HG02981 (cell line): ENCODE measurements at regions not wholly inside any gene's neighbourhood (a gene's known extent, or its start where the extent isn't known, plus 50 kb on each side); places are given as distances from the start of the nearest gene placed in this dataset.

Experiments
- ATAC-seq: cut with Tn5 transposase; IDR thresholded peaks from one replicate; pipeline ENCODE4 v1.9.1; 2021; ENCODE audit warnings: mild to moderate bottlenecking, moderate library complexity; ENCODE audit not compliant: unreplicated experiment

DNA sequence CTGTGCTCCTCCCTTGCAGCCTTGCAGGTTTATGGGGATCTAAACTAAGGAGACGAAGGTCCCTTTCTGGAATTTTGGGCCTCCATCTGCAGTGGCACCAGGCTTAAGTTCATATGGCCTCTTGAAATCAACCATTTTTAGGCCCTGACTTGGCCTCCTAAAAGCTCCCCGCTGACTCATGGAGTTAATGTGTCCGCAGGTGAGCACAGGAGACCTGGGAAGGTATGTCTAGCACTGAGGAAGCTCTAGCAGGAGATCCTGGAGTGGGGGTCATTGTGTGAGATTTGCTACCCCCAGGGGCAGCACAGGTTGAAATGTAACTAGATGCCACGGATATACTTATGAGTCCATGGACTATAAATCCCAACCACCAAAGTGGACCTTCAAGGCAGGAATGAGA, 95.9 kb upstream of the CELF4 start:
- no peak for ATAC-seq

DNA sequence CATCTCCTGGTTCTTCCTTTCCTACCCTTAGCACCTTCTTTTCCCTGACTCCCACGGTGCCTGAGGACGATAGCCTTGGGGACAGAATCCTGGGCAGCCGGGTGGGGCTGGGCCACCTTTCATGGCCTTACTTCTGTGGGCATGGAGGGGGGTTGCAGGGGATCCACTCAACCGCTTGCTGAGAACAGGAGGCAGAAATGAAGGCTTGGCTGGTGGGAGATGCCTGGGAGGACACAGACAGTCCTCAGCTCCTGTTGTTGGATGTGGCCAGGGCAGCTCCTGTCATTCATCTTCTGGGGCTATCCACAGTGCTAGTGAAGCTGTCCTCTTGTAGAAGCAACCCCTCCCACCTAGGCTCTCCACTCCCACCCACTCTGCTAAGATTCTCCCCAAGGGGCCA, 95.5 kb upstream of the CELF4 start:
- ATAC-seq = no peak

DNA sequence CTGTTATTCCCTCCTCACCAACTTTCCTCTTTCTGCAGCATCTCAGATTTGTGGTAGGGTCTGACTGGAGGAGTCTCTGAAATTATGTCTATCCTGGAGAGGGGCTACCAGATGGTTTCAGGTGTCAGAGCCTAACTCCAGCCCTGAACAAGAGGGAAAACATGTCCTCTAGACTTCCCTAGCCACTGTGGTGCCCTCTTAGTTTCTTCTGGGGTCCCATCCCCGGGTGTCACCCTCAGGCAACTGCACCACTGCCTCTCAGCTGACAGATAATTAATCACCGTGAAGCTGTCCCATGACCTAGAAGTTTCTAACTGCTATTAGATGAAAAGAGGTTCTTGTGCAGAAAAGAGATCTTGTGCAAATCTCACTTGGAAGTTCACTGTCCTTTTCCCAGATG, 95.1 kb upstream of the CELF4 start:
- no peak for ATAC-seq

DNA sequence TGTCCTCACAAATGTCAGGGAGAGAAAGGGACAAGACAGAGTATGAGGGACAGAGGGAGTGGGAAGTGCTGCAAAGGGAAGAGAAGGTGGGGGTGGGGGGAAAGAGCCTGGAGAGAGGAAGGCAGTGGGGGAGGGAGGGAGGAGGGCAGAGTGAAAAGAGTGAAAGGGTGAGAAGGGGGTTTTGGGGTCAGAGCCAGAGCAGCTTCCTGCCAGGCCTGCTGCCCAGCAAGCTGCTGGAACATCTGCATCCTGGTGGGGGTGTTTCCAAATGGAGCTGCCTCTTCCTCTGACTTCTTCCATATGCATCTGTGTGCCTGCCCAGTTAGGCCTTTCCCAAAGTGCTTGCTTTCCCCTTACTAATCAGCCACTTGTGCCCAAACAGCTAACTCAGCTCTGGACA, 94.3 kb upstream of the CELF4 start:
- ATAC-seq = no peak

DNA sequence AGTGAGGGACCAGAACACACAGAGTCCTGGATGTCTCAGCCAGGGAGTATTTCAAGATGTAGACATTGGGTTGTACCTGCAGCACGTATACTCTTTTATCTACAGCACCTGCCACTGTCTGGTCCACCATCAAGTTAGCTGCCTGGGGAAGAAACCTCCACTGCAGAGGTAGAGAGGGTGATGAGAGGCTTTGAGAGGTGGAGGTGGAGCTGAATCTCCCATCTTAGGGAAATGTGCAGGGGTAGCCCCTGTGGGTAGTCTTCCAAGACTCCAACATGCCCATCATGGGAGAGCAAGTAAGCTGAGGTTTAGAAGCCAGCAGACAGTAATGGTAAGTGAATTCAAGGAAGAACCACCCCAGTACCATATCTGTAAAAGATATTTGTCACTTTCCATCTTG, 93.3 kb upstream of the CELF4 start:
- no peak for ATAC-seq

DNA sequence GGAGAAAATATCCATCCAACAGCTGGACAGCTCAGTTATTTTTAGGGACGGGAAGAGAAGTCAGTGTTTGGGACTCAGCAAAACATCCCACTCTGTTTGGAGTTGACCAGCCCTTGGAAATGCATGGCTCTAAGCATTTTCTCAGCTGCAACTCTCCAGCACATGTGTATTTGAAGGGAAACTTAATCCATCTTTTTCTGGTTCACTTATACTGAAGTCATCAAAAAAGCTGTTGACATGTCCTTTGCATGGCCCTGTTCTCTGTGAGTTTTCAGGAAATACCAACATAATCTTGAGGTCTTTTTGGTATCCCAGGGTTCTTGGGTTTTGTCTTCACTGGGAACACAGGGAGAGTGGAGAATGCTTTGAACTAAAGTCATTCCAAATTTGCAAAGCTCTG, 91.9 kb upstream of the CELF4 start:
- ATAC-seq = no peak

DNA sequence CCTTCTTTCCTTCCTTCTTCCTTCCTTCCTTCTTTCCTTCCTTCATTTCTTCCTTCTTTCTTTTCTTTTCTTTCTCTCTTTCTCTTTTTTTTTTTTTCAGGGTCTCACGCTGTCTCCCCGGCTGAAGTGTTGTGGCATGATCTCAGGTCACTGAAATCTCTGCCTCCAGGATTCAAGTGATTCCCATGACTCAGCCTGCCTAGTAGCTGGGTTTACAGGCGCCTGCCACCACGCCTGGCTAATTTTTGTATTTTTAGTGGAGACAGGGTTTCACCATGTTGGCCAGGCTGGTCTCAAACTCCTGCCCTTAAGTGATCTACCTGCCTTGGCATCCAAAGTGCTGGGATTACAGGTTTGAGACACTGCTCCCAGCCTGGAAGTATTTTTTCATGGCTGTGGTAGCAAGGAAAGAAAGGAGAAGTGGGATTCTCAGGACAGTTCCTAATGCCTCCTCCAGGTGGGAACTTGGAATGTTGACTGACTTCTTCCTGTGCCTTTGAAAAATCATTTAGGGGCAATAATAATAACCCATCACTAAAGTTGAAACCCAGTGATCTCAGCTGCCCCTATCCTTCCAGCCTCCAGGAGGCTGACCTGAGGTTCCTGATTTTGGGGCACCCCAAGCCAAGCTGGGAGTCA, 89.3 kb upstream of the CELF4 start:
- no peak for ATAC-seq

DNA sequence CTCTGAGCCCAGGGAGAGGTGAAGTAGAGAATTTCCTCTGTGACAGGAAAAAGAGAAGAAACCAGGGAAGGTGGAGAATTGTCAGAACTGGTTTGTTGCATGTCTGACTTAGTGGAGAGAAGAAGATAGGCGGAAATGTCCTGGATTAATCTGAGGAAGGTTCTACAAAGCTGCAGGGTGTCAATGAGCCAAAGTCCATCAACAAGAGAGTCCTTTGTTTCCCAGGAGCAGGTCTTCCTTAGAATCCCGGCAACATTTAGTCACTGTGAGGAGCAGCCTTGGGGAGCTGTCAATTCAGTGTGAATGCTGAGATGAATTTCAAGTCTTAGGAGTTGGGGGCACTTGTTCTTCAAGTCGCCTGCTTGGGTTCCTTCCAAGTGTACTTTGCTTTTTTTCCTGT, 88.4 kb upstream of the CELF4 start:
- no peak for ATAC-seq

DNA sequence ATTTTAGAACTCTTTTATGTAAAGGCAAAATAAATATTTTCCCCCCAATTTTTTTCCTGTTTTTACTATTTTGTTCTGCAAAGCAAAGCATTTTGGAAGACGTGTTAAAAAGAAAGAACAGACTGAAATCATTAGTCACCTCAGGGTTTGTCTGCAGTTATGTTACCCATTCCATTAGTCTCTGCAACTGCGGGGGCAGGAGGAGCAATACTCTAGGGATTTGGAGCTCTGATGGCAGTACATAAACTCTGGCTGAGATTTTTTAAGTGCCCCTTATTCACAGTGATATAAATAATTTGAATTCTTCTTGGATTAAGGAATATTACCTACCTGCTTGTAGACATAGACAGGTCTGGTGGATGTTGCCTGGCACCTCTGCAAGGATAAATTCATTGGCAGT, 88.0 kb upstream of the CELF4 start:
- no peak for ATAC-seq

DNA sequence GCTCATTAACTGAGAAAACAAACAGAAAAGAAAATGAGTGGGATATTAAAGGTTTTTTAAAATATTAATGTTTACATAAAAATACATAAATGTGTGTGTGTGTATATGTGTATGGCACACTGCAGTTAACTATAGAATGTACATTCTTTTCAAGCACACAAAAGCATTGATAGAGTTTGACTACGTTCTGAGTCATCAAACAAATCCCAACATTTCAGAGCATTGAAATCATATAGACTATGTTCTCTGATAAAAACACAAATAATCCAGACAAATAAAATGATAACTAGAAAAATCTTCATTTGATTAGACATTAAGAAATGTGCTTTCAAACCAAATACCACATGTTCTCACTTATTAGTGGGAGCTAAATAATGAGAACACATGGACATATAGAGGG, 84.3 kb upstream of the CELF4 start:
- ATAC-seq = no peak

DNA sequence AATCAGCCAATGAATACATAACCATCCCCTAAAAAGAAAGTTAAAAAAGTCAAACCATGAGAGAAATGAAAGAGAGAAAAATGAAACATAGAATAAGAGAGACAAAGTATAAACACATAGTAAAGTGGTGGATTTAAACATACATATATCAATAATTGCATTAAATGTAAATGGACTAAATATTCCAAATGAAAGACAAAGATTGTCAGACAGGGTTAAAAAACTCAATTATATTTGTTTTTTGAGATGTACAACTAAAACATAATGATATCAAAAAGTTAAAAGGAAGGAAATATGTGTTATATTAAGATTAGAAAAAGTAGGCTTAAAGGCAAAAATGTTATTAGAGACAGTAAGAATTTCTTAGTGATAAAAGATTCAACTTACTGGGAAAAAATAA, 83.8 kb upstream of the CELF4 start:
- no peak for ATAC-seq

DNA sequence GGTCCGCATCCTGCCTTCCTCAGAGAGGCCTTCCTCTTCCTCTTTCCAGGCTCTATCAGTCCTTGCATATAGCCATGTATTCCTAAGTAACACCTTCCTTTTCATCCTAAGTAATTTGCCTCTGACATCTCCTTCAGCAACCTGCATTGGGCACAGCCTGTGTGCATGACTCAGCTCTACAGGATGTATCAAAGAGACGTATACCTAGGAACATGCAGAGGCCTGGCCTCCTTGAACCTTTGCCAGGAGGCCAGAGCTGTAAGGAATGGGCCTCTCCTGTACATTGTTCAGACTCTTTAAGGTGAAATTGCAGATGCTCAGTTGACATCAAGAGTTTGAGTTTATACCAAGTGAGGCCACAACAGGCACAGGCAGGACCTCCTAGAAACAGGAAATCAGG, 76.0 kb upstream of the CELF4 start:
- no peak for ATAC-seq

DNA sequence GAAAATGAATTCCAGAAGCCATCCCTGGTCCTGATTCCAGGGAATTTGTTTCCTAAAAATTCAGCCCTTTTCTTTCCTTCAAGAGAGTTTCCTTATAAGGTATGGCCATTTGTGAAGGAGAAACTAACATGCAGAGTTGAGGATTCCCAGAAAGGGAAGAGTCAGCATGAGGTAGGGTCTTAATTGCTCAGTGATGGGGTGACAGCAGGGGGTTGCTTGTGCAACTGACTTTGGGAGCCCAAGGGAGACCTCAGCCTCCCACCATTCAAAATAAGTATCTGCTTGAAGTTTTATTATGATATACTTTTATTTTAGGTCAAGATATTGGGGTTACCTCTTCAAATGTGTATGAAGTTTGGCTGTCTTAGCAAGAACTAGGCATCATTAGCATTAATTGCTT, 74.9 kb upstream of the CELF4 start:
- ATAC-seq = no peak

DNA sequence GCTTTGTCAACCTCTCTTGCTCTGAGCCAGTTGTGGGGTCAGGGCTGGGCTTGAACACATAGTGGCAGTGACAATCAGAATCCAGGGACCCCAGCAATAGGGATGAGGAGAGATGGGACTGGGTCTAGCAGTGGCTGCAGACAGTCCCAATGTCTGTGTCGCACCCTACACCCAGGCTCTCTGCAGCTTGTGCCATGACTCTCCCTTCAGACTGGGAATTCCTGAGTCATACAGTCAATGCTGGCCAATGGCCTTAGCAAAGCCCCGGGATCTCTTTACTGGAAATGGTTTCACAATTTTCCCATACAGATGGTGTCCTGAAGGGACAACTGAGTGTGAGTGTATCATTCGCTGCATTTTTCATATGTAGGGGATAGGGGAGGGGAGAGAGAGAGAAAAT, 74.2 kb upstream of the CELF4 start:
- ATAC-seq = no peak

DNA sequence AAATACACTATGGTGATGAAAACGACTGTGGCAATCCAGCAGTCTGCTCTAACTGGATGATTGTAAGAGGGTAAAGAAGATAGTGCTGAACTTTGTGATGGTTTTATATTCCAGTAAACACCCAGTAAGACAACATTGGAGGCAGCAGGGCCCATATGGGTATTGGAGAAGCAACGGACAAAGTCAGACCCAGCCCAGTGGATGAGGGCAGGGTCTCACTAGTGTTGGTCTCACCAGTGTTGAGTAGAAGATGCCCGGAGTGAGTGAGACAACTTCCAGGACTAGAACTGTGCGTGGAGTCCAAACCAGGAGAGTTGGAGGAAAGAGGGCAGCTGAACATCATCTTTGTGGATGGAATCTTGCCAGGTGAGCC, 71.9 kb upstream of the CELF4 start:
- ATAC-seq = no peak

DNA sequence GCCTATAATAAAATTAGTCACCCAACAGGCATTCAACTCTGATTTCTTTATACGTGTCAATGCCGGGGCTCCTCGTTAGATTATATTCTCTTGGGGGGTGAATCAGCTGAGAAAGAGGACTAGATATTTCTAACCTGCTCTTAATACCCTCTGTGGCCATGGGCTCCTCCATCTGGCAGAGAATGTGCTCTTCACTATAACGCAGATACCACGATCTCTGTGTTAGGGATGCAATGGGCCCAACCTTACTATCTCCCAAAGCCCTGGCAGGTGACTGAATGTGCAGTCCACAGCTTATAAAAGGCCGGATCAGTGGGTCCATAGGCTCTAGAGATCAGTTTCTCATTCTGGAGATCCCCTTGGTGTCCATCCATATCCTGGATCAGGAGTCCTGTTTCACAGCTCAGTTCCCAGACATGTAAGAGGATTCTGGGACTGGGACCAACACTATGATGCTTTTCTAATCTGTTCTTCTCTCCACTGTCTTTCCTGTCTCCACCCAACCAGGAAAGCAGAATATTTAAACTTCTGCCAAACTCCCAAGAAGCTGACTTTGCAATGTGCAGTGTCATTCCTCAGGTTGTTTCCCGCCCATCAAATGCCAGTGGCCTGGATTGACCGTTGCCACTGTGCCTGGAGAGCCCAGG, 71.4 kb upstream of the CELF4 start:
- ATAC-seq = no peak

DNA sequence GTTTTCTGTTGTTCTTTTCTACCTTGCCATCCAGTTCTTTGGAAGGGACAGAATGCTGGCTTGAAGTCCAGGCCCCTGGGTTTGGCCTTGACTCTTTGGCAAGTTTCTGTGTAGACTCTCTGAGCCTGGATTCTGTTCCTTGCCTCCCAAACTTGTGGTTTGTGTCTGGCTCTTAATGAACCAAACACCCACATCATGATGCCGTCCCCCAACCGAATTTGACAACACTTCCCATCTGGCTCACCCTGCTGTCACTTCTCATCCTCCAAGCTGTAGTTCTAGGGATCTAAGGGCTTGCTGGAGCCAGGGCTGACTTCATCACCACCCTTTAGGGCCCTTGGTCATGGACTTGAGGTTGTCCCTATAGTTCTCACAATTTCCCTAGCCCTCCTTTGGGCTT, 68.9 kb upstream of the CELF4 start:
- ATAC-seq = no peak

DNA sequence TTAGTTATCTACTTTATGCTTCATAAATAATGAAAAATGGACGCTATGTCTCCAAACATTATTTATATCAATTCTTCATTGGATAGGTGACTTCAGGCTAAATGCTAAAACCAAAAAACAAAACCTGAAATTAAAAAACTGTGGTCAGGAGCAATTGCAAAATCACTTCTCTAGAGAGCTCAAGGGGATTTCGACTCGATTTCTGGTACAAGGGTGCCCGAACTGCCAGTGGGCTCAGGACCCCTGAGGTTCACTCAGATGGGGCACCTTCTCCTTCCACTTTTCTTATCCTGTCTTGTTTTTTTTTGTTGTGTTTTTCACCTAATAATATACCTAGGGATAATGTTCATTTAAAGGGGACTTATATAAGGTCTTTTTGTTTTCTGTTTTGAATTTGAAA, 65.8 kb upstream of the CELF4 start:
- no peak for ATAC-seq

DNA sequence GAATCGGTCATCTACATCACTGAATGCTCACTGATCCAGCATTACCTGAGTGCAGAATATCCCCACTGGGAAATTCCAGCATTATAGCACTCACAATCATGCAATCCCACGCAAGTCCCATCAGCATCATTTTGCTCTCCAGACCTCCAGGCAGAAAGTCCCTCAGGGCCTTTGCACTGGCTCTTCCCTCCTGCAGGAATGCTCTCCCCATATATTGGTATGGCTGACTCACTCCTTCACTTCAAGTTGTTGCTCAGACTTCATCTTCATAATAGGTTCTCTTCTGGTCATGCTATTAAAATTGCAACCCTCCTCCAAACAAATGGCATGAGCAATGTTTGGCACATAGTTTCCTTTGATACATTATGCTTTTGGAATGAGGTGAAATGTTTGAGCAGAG, 64.7 kb upstream of the CELF4 start:
- no peak for ATAC-seq

DNA sequence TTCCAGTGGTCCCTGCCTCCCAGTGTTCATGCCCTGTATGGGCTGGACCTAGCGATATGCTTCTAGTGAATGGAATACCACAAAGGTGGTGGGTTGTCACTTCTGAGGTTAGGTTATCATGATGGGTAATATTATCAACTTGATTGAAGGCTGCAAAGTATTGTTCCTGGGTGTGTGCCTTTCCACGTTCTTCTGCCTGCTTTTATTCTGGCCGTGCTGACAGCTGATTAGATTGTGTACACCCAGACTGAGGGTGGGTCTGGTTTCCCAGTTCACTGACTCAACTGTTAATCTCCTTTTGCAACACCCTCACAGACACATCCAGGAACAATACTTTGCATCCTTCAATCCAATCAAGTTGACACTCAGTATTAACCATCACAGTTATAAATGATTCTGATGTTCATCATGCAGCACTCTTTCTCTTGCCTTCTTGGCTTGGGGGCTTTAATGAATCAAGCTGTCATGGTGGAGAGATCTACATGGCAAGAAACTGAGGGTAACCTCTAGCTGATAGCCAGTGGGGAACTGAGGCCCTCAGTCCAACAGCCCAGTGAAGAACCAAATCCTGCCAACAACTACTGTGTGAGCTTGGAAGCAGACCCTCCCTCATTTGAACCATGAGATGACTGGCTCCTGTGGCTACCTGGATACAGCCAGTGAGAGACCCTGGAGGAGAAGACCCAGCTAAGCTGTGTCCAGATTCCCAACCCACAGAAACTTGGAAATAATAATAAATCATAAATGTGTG, 63.0 kb upstream of the CELF4 start:
- ATAC-seq = no peak

DNA sequence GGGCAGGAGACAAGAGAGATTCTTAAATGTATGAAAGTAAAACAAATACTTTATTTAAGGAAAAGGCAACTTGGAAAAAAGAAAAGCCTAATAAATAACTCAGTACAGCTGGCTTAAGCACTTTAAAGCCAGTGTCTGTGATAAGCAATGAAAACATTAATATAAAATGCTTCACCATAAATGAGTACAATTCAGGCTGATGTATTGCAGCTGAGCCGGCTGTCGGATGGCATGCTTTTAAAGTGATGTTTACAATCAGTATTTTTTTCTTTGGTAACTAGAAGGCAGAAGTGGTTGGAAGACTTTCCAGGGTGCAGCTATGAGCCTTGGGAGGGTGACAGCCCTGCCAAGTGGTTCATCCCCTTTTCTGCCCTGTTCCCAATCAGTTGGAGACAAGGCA, 58.7 kb upstream of the CELF4 start:
- no peak for ATAC-seq

DNA sequence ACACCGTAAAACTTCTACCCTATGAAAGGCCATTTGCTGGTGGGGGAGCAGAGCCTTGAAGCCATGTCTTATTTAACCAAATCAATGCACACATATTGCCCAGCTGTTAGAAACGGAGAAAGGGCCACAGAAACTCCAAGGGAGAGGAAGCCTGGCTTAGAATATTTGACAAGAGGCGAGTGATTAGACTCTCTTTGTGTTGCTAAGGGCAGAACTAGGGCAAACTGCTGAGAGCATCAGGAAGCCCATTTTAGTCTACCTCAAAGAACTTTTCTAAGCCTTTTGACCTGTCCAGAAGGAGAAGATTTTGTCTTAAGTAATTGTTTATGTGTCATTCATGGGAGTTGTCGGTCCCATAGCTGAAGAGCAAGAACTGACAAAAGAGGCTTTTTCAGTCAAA, 54.4 kb upstream of the CELF4 start:
- no peak for ATAC-seq

DNA sequence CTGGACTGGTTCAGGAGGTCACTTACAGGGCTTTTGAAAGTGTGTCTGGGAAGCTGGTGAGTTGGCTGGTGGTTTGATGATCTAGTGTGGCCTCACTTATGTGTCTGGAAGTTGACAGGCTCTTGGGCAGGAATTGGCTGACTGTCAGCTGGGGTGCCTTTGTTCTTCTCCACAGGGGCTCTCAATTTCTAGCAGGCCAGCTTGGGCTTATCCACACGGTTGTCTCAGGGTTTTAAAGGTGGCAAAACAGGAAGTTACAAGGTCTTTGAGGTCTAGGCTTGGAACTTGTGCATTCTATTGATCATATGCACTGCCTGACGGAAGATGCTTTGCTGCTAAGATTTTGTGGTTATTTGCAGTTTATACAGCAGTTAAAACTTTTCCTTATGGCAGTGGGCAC, 52.0 kb upstream of the CELF4 start:
- ATAC-seq = no peak
